Astrocyte of the cerebellum (primary cell): ENCODE measurements at regions not wholly inside any gene's neighbourhood (a gene's known extent, or its start where the extent isn't known, plus 50 kb on each side); places are given as distances from the start of the nearest gene placed in this dataset.

Experiments used
- DNase-seq: peaks from one replicate; pipeline ENCODE4 v3.0.0-alpha.2; 2011; ENCODE audit warnings: low read depth
- H3K4me3 ChIP-seq: 2 replicates; pipeline ENCODE4 v1.5.1; 2011; ENCODE audit warnings: mild to moderate bottlenecking, low read depth, low read length, moderate library complexity
- in situ Hi-C: cut with HindIII; loops from 2 replicates; pipeline ENCODE4 v1.10.0; 2017; ENCODE audit warnings: low sequenced_read_pairs
- TF ChIP-seq, protein P1 (sequence below): IDR thresholded peaks from 2 replicates; pipeline ENCODE4 v1.5.1; 2012; ENCODE audit warnings: low read length, low read depth, moderate library complexity, mild to moderate bottlenecking; ENCODE audit errors: missing control alignments

DNA sequence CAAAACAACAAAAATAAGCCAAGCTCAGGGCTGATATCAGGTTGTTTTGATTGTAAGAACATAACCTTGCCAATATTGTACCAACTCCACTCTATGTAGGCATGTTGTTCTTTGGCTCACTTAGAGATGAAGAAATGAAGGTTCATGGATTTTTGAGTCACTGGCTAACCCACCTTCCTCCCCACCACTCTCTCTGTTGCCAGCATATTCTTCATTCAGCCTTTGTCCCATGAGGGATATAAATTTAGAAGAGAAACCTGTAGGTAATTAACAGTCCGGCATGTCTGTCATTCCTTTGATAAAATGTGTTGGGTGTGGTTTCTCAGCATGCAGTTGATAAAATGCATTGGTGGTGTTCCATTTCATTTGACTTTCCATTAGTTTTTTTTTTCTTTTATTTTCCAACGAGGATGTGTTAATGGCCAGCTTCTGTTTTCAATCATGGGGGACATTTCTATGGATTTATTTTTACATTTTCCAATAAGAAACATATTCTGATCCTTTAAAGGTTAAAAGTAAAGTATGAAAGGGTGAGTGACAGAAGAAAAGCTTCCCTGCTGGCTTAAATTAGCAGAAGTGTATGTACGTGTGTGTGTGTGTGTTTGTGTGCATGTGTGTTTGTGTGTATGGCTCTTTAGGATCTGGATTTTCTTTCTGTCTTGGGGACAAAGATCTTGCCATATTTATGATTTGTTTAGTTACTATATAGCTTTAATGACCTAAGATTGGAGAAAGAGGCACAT, 166.2 kb upstream of the KCNJ16 start:
- no peak overlapping the region for H3K4me3 ChIP-seq
- in situ Hi-C loops = no loop called here
- TF ChIP-seq, protein P1, sequence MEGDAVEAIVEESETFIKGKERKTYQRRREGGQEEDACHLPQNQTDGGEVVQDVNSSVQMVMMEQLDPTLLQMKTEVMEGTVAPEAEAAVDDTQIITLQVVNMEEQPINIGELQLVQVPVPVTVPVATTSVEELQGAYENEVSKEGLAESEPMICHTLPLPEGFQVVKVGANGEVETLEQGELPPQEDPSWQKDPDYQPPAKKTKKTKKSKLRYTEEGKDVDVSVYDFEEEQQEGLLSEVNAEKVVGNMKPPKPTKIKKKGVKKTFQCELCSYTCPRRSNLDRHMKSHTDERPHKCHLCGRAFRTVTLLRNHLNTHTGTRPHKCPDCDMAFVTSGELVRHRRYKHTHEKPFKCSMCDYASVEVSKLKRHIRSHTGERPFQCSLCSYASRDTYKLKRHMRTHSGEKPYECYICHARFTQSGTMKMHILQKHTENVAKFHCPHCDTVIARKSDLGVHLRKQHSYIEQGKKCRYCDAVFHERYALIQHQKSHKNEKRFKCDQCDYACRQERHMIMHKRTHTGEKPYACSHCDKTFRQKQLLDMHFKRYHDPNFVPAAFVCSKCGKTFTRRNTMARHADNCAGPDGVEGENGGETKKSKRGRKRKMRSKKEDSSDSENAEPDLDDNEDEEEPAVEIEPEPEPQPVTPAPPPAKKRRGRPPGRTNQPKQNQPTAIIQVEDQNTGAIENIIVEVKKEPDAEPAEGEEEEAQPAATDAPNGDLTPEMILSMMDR = no peak
- DNase-seq = no peak

DNA sequence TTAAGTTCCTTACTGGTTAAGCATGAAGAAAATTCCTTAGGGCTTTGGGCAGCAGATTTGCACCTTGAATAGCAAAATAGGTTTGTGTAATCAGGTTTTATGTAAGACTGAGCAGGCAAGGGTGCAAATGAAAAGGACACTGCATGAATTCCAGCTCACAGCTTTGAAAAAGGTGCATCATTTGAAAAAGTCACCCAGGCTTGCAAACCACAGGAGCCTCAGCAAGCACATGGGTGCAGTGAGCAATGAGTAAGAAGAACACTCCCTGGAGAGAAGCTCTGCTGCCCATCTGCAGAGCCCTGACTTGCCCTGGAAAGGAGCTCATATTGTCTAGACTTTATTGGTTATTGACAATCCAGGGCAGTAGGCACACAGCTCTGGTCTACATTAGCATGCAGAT, 165.6 kb upstream of the KCNJ16 start:
- in situ Hi-C loops = no loop called here
- DNase-seq = no peak

DNA sequence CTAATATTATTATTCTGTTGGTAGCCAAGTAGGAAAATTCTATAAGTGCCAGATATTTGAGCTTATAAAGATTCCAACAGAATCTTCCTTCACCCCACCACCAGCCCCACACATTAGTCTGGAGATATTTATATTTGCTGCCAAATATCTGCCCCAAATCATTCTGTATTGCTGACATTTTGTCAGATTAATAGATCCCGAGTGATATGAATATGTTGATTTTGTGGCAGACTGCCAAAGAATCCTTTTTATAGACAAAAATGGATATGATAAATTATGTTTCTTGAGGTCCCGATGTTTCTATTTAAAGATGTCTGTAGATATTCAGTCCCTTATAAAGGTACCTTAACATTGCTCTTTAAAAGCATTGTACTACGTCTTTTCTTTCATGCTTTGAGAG, 162.2 kb upstream of the KCNJ16 start:
- H3K4me3 ChIP-seq = no peak overlapping the region
- no peak for DNase-seq
- TF ChIP-seq, protein P1 = no peak
- in situ Hi-C loops = no loop called here

More for the DNA sequence above, 165.6 kb upstream of the KCNJ16 start:
- no peak overlapping the region for H3K4me3 ChIP-seq
- TF ChIP-seq, protein P1 = no peak

DNA sequence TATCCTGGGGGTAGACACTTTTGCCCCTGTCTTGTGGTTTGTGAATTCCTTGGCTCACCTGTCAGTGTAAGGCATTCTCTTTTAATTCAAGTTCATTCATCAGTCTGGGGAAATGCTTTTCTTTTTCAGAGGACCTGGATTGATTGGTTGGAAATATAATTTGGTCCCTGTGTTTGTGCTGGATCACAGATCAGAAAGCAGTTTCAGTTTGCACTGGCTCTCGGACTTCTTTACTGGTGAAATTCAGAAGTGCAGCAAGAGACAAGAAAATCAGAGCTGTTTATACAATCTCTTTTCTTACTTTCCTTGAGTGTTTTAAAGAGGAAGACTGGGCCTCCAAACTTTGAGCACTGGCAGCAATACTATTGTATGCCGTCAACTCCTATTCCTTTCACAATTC, 161.8 kb upstream of the KCNJ16 start:
- in situ Hi-C loops = no loop called here
- H3K4me3 ChIP-seq = no peak overlapping the region
- TF ChIP-seq, protein P1 = no peak
- no peak for DNase-seq

DNA sequence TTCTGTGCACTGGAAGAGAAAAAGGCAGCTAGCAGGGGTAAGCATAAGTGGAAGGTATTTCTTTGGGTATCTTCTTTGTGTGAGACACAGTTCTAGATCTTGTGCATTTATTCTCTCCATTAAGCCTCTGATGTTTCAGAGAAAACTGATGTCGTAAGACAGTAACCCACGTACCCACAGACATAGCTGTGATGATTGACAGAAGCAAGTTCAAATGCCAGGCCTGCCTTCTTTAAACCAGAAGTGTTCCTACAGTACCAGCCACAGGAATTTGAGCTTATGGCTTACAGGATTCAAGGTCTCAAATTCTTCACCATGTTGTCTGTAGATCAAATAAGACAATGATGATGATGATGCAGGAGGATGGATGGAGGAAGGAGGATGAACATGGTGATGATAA, 161.4 kb upstream of the KCNJ16 start:
- no peak for DNase-seq
- TF ChIP-seq, protein P1 = no peak
- in situ Hi-C loops = no loop called here
- no peak overlapping the region for H3K4me3 ChIP-seq

DNA sequence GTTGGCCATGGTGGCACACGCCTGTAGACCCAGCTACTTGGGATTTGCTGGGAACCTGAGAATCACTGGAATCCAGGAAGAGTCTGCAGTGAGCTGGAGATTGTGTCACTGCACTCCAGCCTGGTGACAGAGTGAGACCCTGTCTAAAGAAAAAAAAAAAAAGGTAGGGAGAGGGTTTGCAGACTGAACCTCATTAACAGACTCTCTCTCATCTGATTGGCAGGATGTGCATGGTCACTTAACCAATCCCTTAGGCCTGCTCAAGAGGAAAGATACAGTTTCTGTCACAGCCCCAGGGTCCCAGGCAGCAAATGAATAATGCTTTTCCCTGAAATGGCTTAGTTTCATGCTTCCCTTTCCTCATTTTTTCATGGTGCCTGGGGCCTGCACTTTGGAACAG, 160.5 kb upstream of the KCNJ16 start:
- TF ChIP-seq, protein P1 = no peak
- in situ Hi-C loops = no loop called here
- H3K4me3 ChIP-seq = no peak overlapping the region
- DNase-seq = no peak
